Sigmoid colon (tissue), 6 donors: ENCODE measurements at regions not wholly inside any gene's neighbourhood (a gene's known extent, or its start where the extent isn't known, plus 50 kb on each side); places are given as distances from the start of the nearest gene placed in this dataset.

Experiments used
- DNase-seq: peaks from one replicate; pipeline ENCODE4 v3.0.0-alpha.2; 2019
- H3K27ac ChIP-seq, 4 donors: fragments of 200-600 bp; sonication (generic); one replicate each; pipeline ENCODE4 v1.5.1; 2016 to 2019; ENCODE audit warnings: mild to moderate bottlenecking in 1 of 4
- H3K27me3 ChIP-seq, 3 donors: fragments of 200-600 bp; sonication (generic); one replicate each; pipeline ENCODE4 v1.5.1; 2019; ENCODE audit warnings: mild to moderate bottlenecking in 1 of 3
- H3K36me3 ChIP-seq, 4 donors: fragments of 200-600 bp; sonication (generic); one replicate each; pipeline ENCODE4 v1.5.1; 2016 to 2019
- H3K4me1 ChIP-seq, 4 donors: fragments of 200-600 bp; sonication (generic); one replicate each; pipeline ENCODE4 v1.5.1; 2017 to 2019
- H3K4me3 ChIP-seq, 4 donors: fragments of 200-600 bp; sonication (generic); one replicate each; pipeline ENCODE4 v1.5.1; 2017 to 2019; ENCODE audit warnings: mild to moderate bottlenecking in 2 of 4, moderate library complexity in 1 of 4
- H3K9me3 ChIP-seq, 4 donors: fragments of 200-600 bp in 3 of 4; sonication (generic) in 3 of 4; one replicate each; pipeline versions ENCODE4 v1.5.1 to v1.6.1; 2013 to 2019
- CTCF ChIP-seq, 4 experiments: fragments of 450-650 bp in 3 of 4; fragments of 200-600 bp in 1 of 4; IDR thresholded peaks; one replicate each; pipeline ENCODE4 v1.5.1; 2016 to 2019; ENCODE audit warnings: antibody characterized with exemption in 4 of 4, mild to moderate bottlenecking in 3 of 4, moderate library complexity in 2 of 4
- EP300 ChIP-seq, 4 donors: sonication (generic); formaldehyde crosslinking; IDR thresholded peaks; one replicate each; pipeline ENCODE4 v1.6.1; 2017; ENCODE audit warnings: antibody characterized with exemption in 4 of 4
- POLR2A ChIP-seq, 2 donors: fragments of 450-650 bp; IDR thresholded peaks; one replicate each; pipeline ENCODE4 v1.6.1; 2016; ENCODE audit warnings: antibody characterized with exemption in 2 of 2, mild to moderate bottlenecking in 2 of 2, moderate library complexity in 2 of 2
- POLR2AphosphoS5 ChIP-seq, 4 donors: sonication (generic); formaldehyde crosslinking; IDR thresholded peaks; one replicate each; pipeline ENCODE4 v1.6.1; 2017; ENCODE audit warnings: antibody characterized with exemption in 4 of 4
- WGBS, 2 donors: extraction: QIAGEN DNeasy Blood & Tissue Kit; methylation state at CpG; one replicate each; pipeline ENCODE4 v1.1.7; 2013; 5-methylcytosine and 5-hydroxymethylcytosine counted together
- intact Hi-C: fragments of 100-400 bp; cut with DNase I; formaldehyde crosslinking; loops from one replicate; pipeline ENCODE4 v1.15.1; 2023
- donor health status: healthy with polysubstance abuse.
- donor health status: healthy.

DNA sequence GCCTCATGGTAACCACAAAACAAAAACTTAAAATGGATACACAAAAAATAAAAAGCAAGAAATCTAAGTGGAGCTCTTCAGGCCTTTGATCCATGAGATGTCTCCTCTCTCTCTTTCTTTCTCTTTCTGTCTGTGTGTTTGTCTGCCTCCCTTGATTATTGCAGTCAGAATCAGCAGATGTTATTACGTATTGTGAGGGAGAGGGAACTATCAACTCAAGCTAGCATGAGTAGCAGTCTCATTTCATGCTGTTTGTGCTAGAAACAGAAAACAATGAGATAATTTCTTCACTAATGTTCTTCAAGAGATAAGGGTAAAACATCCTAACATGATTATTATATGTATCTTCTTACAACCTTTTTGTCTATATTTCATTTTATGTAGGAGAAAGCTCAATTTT, 103.7 kb upstream of the PDC start:
- Histone ChIP-seq H3K4me1 (no peaks in the 10 kb centered on the region), H3K4me3 (no peak overlapping the region), H3K36me3 (no peaks in the 10 kb centered on the region), H3K27me3 (no peaks in the 10 kb centered on the region), H3K27ac (no peak overlapping the region), H3K9me3 (no peaks in the 10 kb centered on the region)
- TF ChIP-seq CTCF (IDR thresholded peaks at IDR 0.05): no peak
- TF ChIP-seq POLR2A (IDR thresholded peaks at IDR 0.05): no peak
- TF ChIP-seq EP300 (IDR thresholded peaks at IDR 0.05): no peak
- TF ChIP-seq POLR2AphosphoS5 (IDR thresholded peaks at IDR 0.05): no peak
- 57 to 74% methylated on average over 1 of the region's 1 CpG for WGBS, 2 donors
- DNase-seq: no peak
- intact Hi-C loops: no loop called here

- WGBS, 2 donors: 88 to 90% methylated on average over 6 of the region's 6 CpGs
- intact Hi-C loops: no loop called here
- Histone ChIP-seq H3K4me3 (no peak overlapping the region), H3K27me3 (no peaks in the 10 kb centered on the region), H3K27ac (no peak overlapping the region), H3K4me1 (no peaks in the 10 kb centered on the region), H3K36me3 (no peaks in the 10 kb centered on the region), H3K9me3 (no peaks in the 10 kb centered on the region)
- no peak for DNase-seq
- TF ChIP-seq POLR2AphosphoS5 (IDR thresholded peaks at IDR 0.05) (no peak), POLR2A (IDR thresholded peaks at IDR 0.05) (no peak), CTCF (IDR thresholded peaks at IDR 0.05) (no peak), EP300 (IDR thresholded peaks at IDR 0.05) (no peak)
These were observed 98.7 kb upstream of the PDC start for GRCh38 chr1:186559601-186560116.

DNA sequence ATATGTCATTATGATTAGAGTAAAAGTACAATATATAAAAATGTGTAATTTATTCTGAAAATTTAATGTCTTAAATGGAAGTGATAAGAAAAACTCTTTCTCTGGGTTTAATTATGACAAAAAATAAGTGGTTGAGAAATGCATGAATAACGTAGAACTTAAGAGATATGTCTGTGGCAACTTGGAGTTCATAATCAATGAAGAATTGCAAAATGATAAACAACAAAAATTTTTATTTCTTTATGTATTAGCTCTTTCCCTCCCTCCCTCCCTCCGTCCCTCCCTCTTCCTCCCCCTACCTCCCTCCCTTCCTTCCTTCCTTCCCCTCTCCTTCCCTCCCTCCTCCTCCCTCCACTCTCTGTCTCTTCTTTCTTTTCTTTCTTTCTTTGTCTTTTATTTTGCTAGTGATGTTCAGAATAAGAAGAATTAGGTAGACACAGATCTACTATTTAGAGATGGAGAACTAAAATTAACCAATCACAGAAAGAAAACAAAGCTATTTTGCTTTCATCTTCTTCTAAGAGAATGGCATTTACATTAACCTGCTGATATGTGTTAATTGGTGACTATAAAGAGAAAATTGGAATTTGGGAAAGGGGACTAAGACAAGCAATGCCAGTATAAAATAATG, 96.3 kb upstream of the PDC start:
- H3K27ac ChIP-seq: no peak overlapping the region
- intact Hi-C loops: no loop called here
- H3K4me1 ChIP-seq: no peaks in the 10 kb centered on the region
- no peaks in the 10 kb centered on the region for H3K27me3 ChIP-seq
- 68 to 86% methylated on average over 2 of the region's 2 CpGs for WGBS, 2 donors
- H3K36me3 ChIP-seq: no peaks in the 10 kb centered on the region
- no peak for DNase-seq
- TF ChIP-seq CTCF (IDR thresholded peaks at IDR 0.05) (no peak), EP300 (IDR thresholded peaks at IDR 0.05) (no peak), POLR2A (IDR thresholded peaks at IDR 0.05) (no peak), POLR2AphosphoS5 (IDR thresholded peaks at IDR 0.05) (no peak)
- no peak overlapping the region for H3K4me3 ChIP-seq
- peaks cover 0 to 3% (median 0%) of the 10 kb centered on the region in 4 donors for H3K9me3 ChIP-seq

- 89% methylated on average over 10 of the region's 10 CpGs for WGBS, 2 donors
- H3K27me3 ChIP-seq: no peaks in the 10 kb centered on the region
- no peaks in the 10 kb centered on the region for H3K36me3 ChIP-seq
- no peak for DNase-seq
- no peaks in the 10 kb centered on the region for H3K4me1 ChIP-seq
- no peak for TF ChIP-seq POLR2A (IDR thresholded peaks at IDR 0.05)
- TF ChIP-seq EP300 (IDR thresholded peaks at IDR 0.05): no peak
- no peak for TF ChIP-seq CTCF (IDR thresholded peaks at IDR 0.05)
- no peak for TF ChIP-seq POLR2AphosphoS5 (IDR thresholded peaks at IDR 0.05)
- H3K9me3 ChIP-seq: peaks cover 0 to 3% (median 0%) of the 10 kb centered on the region in 4 donors
- intact Hi-C loops: no loop called here
- no peak overlapping the region for H3K4me3 ChIP-seq
- H3K27ac ChIP-seq: no peak overlapping the region
These were observed 89.9 kb upstream of the PDC start for GRCh38 chr1:186550832-186551231.

- H3K4me1 ChIP-seq: peaks cover 0 to 6% (median under 1%) of the 10 kb centered on the region in 4 donors
- 92 to 95% methylated on average over 8 of the region's 8 CpGs for WGBS, 2 donors
- no peaks in the 10 kb centered on the region for H3K27me3 ChIP-seq
- H3K27ac ChIP-seq: no peak overlapping the region
- TF ChIP-seq POLR2A (IDR thresholded peaks at IDR 0.05) (no peak), EP300 (IDR thresholded peaks at IDR 0.05) (no peak), CTCF (IDR thresholded peaks at IDR 0.05) (no peak), POLR2AphosphoS5 (IDR thresholded peaks at IDR 0.05) (no peak)
- intact Hi-C loops: no loop called here
- no peak for DNase-seq
- peaks cover 0 to 11% (median 3%) of the 10 kb centered on the region in 4 donors for H3K9me3 ChIP-seq
- H3K36me3 ChIP-seq: no peaks in the 10 kb centered on the region
- no peak overlapping the region for H3K4me3 ChIP-seq
These were observed 80.1 kb upstream of the PDC start for GRCh38 chr1:186541003-186541402.
